ENCODE measurements at regions not wholly inside any gene's neighbourhood (a gene's known extent, or its start where the extent isn't known, plus 50 kb on each side); places are given as distances from the start of the nearest gene placed in this dataset.

DNA sequence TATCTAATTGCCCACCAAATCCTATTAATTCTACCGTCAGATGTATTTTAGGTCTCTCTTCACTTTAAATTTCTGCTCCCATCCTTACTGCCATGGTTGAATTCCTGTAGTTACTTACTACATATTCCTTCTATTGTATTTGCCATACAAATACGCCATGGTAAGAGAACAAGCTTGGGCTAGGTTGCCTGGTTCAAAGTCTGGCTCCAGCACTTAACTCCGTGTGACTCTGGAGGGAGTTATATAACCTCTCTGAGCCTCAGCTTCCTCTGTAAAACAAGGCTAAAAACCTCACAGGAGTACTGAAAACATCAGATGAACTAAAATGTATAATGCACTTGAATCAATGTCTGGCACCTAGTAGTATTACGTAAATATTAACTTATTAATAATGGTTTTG, 260.3 kb upstream of the RPS6KA3 start:
- H3K9me3 Mint-ChIP-seq, result no peaks in the 10 kb centered on the region
- H3K27me3 Mint-ChIP-seq (ENCODE audit: insufficient read depth), result peaks cover 15% of the 10 kb centered on the region
- Histone ChIP-seq H3K9ac (ENCODE audit: extremely low read depth, low read length, poor library complexity, severe bottlenecking) (no peak overlapping the region), H3K27me3 (ENCODE audit: control insufficient read depth, insufficient read depth, low read length, poor library complexity, severe bottlenecking) (no peaks in the 10 kb centered on the region), H3K9me3 (ENCODE audit: control insufficient read depth, low read length) (no peaks in the 10 kb centered on the region), H3K36me3 (ENCODE audit: control insufficient read depth, insufficient read depth, low read length) (no peaks in the 10 kb centered on the region), H3K27ac (ENCODE audit: low read depth, low read length) (no peak overlapping the region), H3K4me3 (ENCODE audit: low read length) (no peak overlapping the region), H3K4me1 (ENCODE audit: control insufficient read depth, insufficient read depth, low read length) (no peaks in the 10 kb centered on the region)
- no peak for DNase-seq
- H3K4me3 Mint-ChIP-seq, result no peak overlapping the region
- no peaks in the 10 kb centered on the region for H3K36me3 Mint-ChIP-seq (ENCODE audit: low read depth)
- TF ChIP-seq, protein P1, sequence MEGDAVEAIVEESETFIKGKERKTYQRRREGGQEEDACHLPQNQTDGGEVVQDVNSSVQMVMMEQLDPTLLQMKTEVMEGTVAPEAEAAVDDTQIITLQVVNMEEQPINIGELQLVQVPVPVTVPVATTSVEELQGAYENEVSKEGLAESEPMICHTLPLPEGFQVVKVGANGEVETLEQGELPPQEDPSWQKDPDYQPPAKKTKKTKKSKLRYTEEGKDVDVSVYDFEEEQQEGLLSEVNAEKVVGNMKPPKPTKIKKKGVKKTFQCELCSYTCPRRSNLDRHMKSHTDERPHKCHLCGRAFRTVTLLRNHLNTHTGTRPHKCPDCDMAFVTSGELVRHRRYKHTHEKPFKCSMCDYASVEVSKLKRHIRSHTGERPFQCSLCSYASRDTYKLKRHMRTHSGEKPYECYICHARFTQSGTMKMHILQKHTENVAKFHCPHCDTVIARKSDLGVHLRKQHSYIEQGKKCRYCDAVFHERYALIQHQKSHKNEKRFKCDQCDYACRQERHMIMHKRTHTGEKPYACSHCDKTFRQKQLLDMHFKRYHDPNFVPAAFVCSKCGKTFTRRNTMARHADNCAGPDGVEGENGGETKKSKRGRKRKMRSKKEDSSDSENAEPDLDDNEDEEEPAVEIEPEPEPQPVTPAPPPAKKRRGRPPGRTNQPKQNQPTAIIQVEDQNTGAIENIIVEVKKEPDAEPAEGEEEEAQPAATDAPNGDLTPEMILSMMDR (conservative IDR thresholded peaks at IDR 0.05), result no peak
- 66 to 80% methylated on average over 1 to 3 of the region's 4 CpGs for WGBS, 2 experiments (ENCODE audit: insufficient coverage in 1 of 2, insufficient read length in 1 of 2)
- peaks cover 30% of the 10 kb centered on the region for H3K4me1 Mint-ChIP-seq
- H3K27ac Mint-ChIP-seq, result no peak overlapping the region

DNA sequence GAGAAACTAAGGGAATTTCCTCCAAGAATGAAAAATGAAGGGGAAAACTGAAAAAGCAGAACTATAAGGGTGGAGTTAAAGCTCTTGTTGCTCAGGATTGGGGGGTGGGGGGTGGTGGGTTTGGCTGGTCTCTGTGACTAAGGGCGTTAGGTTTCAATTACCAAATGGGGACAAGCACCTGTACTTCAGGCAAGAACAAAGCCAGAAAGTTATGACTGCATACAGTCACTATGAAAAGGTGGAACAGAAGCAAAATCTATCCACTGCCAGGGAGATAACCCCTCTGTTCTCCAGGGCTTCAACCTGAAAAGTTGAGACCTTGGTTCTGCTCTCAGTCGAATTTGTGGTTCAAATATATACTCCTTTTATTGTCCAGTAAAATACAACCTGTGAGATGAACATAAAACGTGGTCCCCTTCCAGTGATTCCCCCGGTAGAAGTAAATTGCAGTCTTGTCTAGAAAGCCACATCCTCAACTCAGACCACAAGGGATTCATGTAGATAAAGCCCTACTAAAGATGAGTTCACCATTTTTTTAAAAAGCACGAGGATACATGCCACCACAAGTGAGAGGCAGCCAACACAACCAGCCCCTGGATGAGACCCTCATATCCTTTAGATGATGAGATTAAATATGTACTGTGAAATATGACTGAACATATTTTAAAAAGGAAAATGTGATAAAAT, 257.1 kb upstream of the RPS6KA3 start:
- Histone ChIP-seq H3K36me3 (ENCODE audit: control insufficient read depth, insufficient read depth, low read length) (no peaks in the 10 kb centered on the region), H3K9ac (ENCODE audit: extremely low read depth, low read length, poor library complexity, severe bottlenecking) (no peak overlapping the region), H3K9me3 (ENCODE audit: control insufficient read depth, low read length) (no peaks in the 10 kb centered on the region), H3K4me1 (ENCODE audit: control insufficient read depth, insufficient read depth, low read length) (no peaks in the 10 kb centered on the region), H3K27ac (ENCODE audit: low read depth, low read length) (no peak overlapping the region), H3K27me3 (ENCODE audit: control insufficient read depth, insufficient read depth, low read length, poor library complexity, severe bottlenecking) (no peaks in the 10 kb centered on the region), H3K4me3 (ENCODE audit: low read length) (no peak overlapping the region)
- 50% methylated on average over 5 of the region's 5 CpGs; no CpG with 5 or more reads in 1 of the 2 experiments for WGBS, 2 experiments (ENCODE audit: insufficient coverage in 1 of 2, insufficient read length in 1 of 2)
- H3K27ac Mint-ChIP-seq, result no peak overlapping the region
- peaks cover 3% of the 10 kb centered on the region for H3K27me3 Mint-ChIP-seq (ENCODE audit: insufficient read depth)
- no peaks in the 10 kb centered on the region for H3K36me3 Mint-ChIP-seq (ENCODE audit: low read depth)
- no peak for DNase-seq
- H3K4me3 Mint-ChIP-seq, result no peak overlapping the region
- no peaks in the 10 kb centered on the region for H3K9me3 Mint-ChIP-seq
- TF ChIP-seq, protein P1 (conservative IDR thresholded peaks at IDR 0.05), result no peak
- peaks cover 12% of the 10 kb centered on the region for H3K4me1 Mint-ChIP-seq

GRCh38 chrX:20522420-20522819, 255.7 kb upstream of the RPS6KA3 start:
- Histone ChIP-seq H3K27ac (ENCODE audit: low read depth, low read length) (no peak overlapping the region), H3K27me3 (ENCODE audit: control insufficient read depth, insufficient read depth, low read length, poor library complexity, severe bottlenecking) (no peaks in the 10 kb centered on the region), H3K9me3 (ENCODE audit: control insufficient read depth, low read length) (no peaks in the 10 kb centered on the region), H3K4me1 (ENCODE audit: control insufficient read depth, insufficient read depth, low read length) (no peaks in the 10 kb centered on the region), H3K36me3 (ENCODE audit: control insufficient read depth, insufficient read depth, low read length) (no peaks in the 10 kb centered on the region), H3K4me3 (ENCODE audit: low read length) (no peak overlapping the region), H3K9ac (ENCODE audit: extremely low read depth, low read length, poor library complexity, severe bottlenecking) (no peak overlapping the region)
- peaks cover 2% of the 10 kb centered on the region for H3K4me1 Mint-ChIP-seq
- no peak overlapping the region for H3K27ac Mint-ChIP-seq
- peaks cover 9% of the 10 kb centered on the region for H3K27me3 Mint-ChIP-seq (ENCODE audit: insufficient read depth)
- H3K4me3 Mint-ChIP-seq, result no peak overlapping the region
- DNase-seq, result no peak
- TF ChIP-seq, protein P1 (conservative IDR thresholded peaks at IDR 0.05), result no peak
- H3K9me3 Mint-ChIP-seq, result no peaks in the 10 kb centered on the region
- H3K36me3 Mint-ChIP-seq (ENCODE audit: low read depth), result no peaks in the 10 kb centered on the region
- WGBS, 2 experiments (ENCODE audit: insufficient coverage in 1 of 2, insufficient read length in 1 of 2), result 86% methylated on average over 3 of the region's 3 CpGs; no CpG with 5 or more reads in 1 of the 2 experiments
